SK-N-MC (cell line): ENCODE measurements at regions not wholly inside any gene's neighbourhood (a gene's known extent, or its start where the extent isn't known, plus 50 kb on each side); places are given as distances from the start of the nearest gene placed in this dataset.

Experiments
- EZH2 ChIP-seq: fragments of 200-600 bp; sonication (generic); IDR thresholded peaks from one replicate; pipeline ENCODE4 v1.6.1; 2017; ENCODE audit warnings: antibody characterized with exemption
- POLR2AphosphoS5 ChIP-seq: IDR thresholded peaks from 2 replicates; pipeline ENCODE4 v1.6.1; 2012; ENCODE audit warnings: mild to moderate bottlenecking, low read depth, low read length, borderline replicate concordance

GRCh38 chr16:7976563-7976962 is 613.7 kb downstream of the TMEM114 start:
- TF ChIP-seq EZH2 (no peak), POLR2AphosphoS5 (no peak)
